BJ (cell line): ENCODE measurements at regions not wholly inside any gene's neighbourhood (a gene's known extent, or its start where the extent isn't known, plus 50 kb on each side); places are given as distances from the start of the nearest gene placed in this dataset.
"Not testable (repeated sequence)": the region's sequence is repeated elsewhere in the genome, so short reads cannot be mapped to it uniquely, and the experiment has no call there.

Source experiments
- CTCF ChIA-PET: fragments of 350-600 bp; formaldehyde crosslinking; extraction: SDS; loops from one replicate; lab custom pipeline; 2021; ENCODE audit warnings: antibody characterized with exemption, inconsistent platforms; lab: Yijun Ruan, JAX
- POLR2A ChIA-PET: fragments of 300-600 bp; sonication (Branson Sonifier 250); formaldehyde crosslinking; extraction: SDS; loops from one replicate; lab custom pipeline; 2021; ENCODE audit warnings: antibody characterized with exemption; lab: Charles Lee
- DNase-seq: peaks from one replicate; pipeline ENCODE4 v3.0.0-alpha.2; 2011; ENCODE audit warnings: low read depth
- H3K27me3 ChIP-seq: 2 replicates; pipeline ENCODE4 v1.6.0; 2011; ENCODE audit warnings: low read length; ENCODE audit not compliant: control insufficient read depth, insufficient read depth
- H3K36me3 ChIP-seq: 2 replicates; pipeline ENCODE4 v1.5.1; 2011; ENCODE audit warnings: low read length; ENCODE audit not compliant: control insufficient read depth, insufficient read depth
- H3K4me3 ChIP-seq: 2 replicates; pipeline ENCODE4 v1.5.1; 2011; ENCODE audit warnings: low read depth, mild to moderate bottlenecking, control low read depth, low read length
- CTCF ChIP-seq: IDR thresholded peaks from 2 replicates; pipeline ENCODE4 v1.5.1; 2011; ENCODE audit warnings: low read depth, mild to moderate bottlenecking, control low read depth, inconsistent platforms, low read length, moderate library complexity; ENCODE audit not compliant: insufficient read depth

DNA sequence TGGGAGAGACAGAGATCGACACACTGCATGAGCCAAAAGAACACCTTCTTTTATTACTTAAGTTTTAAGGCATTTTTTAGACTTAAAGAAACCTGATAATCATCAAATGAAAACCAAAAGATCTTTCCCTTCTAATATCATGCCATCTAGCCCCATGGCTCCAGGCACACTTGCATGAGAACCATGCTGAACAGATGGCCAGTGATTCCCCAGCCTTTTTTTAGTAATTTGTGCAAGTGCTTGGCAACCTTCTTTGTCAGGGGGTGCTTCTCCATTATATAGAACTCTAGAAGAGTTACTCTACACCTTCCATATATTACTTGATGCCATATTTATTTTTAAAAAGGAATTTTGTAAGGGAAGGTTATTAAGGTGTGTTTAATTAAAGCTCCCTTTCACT lies 182.2 kb upstream of the TEX13C start:
- no peak for DNase-seq
- H3K4me3 ChIP-seq, result no peak overlapping the region
- TF ChIP-seq CTCF, result no peak
- ChIA-PET POLR2A (no interaction called here), CTCF (no interaction called here)
- no peaks in the 10 kb centered on the region for H3K36me3 ChIP-seq
- no peaks in the 10 kb centered on the region for H3K27me3 ChIP-seq

GRCh38 chrX:125150231-125150630 lies 169.4 kb upstream of the TEX13C start:
- DNase-seq, result no peak
- POLR2A ChIA-PET, result no interaction called here
- no peaks in the 10 kb centered on the region for H3K36me3 ChIP-seq
- no peak for TF ChIP-seq CTCF
- no peak overlapping the region for H3K4me3 ChIP-seq
- CTCF ChIA-PET, result no interaction called here
- H3K27me3 ChIP-seq, result no peaks in the 10 kb centered on the region

- no peak for DNase-seq
- ChIA-PET POLR2A (no interaction called here), CTCF (no interaction called here)
- no peak for TF ChIP-seq CTCF
- H3K4me3 ChIP-seq, result no peak overlapping the region
- H3K27me3 ChIP-seq, result no peaks in the 10 kb centered on the region
- H3K36me3 ChIP-seq, result no peaks in the 10 kb centered on the region
Measured at GRCh38 chrX:125151146-125151545, 168.5 kb upstream of the TEX13C start.

DNA sequence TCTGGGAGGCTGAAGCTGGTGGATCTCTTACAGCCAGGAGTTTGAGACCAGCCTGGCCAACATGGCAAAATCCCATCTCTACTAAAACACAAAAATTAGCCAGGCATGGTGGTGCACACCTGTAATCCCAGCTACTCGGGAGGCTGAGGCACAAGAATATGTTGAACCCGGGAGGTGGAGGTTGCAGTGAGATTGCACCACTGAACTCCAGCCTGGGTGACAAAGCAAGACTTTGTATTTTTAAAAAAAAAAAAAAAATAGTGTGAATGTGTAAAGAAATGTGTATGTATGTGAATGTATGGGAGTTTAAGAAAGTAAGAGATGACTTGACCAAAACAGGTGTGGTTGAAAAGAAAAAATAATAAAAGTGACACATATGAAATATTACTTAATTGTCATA lies 167.7 kb upstream of the TEX13C start:
- CTCF ChIA-PET, result no interaction called here
- POLR2A ChIA-PET, result no interaction called here
- no peaks in the 10 kb centered on the region for H3K27me3 ChIP-seq
- TF ChIP-seq CTCF, result no peak
- no peak overlapping the region for H3K4me3 ChIP-seq
- H3K36me3 ChIP-seq, result no peaks in the 10 kb centered on the region
- DNase-seq, result no peak

DNA sequence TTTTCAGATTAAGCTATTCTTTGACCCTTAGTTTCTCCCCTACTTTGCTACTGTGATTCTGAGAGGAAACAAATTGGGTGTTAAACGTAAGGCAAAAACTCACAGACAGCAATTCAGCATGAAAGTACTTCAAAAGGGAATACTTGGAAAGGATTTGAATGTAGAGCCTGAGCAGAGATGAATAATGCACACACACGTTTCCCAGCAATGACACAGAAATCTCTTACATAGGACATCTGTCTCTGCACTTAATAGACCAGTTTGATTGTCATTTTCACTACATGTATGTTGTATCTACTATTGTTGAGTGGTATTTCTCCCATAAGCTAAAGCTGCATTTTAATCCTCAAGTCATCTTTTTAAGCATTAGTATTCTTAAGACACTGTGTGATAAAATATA lies 166.1 kb upstream of the TEX13C start:
- no peak overlapping the region for H3K4me3 ChIP-seq
- no peak for DNase-seq
- H3K36me3 ChIP-seq, result no peaks in the 10 kb centered on the region
- POLR2A ChIA-PET, result no interaction called here
- H3K27me3 ChIP-seq, result no peaks in the 10 kb centered on the region
- CTCF ChIA-PET, result no interaction called here
- no peak for TF ChIP-seq CTCF

- H3K36me3 ChIP-seq, result not testable (repeated sequence)
Measured at GRCh38 chrX:125154288-125155257, 165.1 kb upstream of the TEX13C start.

DNA sequence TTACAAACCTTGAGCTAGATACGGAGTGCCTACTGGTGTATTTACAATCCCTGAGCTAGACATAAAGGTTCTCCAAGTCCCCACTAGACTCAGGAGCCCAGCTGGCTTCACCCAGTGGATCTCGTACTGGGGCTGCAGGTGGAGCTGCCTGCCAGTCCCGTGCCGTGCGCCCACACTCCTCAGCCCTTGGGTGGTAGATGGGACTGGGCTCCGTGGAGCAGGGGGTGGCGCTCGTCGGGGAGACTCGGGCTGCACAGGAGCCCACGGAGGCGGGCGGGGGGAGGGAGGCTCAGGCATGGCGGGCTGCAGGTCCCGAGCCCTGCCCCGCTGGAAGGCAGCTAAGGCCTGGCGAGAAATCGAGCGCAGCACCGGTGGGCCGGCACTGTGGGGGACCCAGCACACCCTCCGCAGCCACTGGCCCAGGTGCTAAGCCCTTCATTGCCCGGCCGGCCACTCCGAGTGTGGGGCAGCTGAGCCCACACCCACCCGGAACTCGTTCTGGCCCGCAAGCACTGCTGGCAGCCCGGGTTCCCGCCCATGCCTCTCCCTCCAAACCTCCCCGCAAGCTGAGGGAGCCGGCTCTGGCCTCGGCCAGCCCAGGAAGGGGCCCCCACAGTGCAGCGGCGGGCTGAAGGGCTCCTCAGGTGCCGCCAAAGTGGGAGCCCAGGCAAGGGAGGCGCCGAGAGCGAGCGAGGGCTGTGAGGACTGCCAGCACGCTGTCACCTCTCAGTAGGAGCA lies 164.2 kb upstream of the TEX13C start:
- DNase-seq, CTCF ChIA-PET, H3K4me3 ChIP-seq, H3K27me3 ChIP-seq, H3K36me3 ChIP-seq, POLR2A ChIA-PET: not testable (repeated sequence)

More at GRCh38 chrX:125154288-125155257, 165.1 kb upstream of the TEX13C start:
- H3K4me3 ChIP-seq, H3K27me3 ChIP-seq, DNase-seq, CTCF ChIA-PET, POLR2A ChIA-PET: not testable (repeated sequence)
